Fibroblast of the aortic adventitia (primary cell): ENCODE measurements at regions not wholly inside any gene's neighbourhood (a gene's known extent, or its start where the extent isn't known, plus 50 kb on each side); places are given as distances from the start of the nearest gene placed in this dataset.

Source experiments
- DNase-seq: peaks from one replicate; pipeline ENCODE4 v3.0.0-alpha.2; 2010; ENCODE audit warnings: low read depth
- H3K4me3 ChIP-seq: 2 replicates; pipeline ENCODE4 v1.5.1; 2011; ENCODE audit warnings: low read depth, mild to moderate bottlenecking, control low read depth, low read length, moderate library complexity
- TF ChIP-seq, protein P1 (sequence below): IDR thresholded peaks from 2 replicates; pipeline ENCODE4 v1.5.1; 2011; ENCODE audit warnings: mild to moderate bottlenecking, low read length, control low read depth, inconsistent platforms; ENCODE audit not compliant: insufficient read depth

DNA sequence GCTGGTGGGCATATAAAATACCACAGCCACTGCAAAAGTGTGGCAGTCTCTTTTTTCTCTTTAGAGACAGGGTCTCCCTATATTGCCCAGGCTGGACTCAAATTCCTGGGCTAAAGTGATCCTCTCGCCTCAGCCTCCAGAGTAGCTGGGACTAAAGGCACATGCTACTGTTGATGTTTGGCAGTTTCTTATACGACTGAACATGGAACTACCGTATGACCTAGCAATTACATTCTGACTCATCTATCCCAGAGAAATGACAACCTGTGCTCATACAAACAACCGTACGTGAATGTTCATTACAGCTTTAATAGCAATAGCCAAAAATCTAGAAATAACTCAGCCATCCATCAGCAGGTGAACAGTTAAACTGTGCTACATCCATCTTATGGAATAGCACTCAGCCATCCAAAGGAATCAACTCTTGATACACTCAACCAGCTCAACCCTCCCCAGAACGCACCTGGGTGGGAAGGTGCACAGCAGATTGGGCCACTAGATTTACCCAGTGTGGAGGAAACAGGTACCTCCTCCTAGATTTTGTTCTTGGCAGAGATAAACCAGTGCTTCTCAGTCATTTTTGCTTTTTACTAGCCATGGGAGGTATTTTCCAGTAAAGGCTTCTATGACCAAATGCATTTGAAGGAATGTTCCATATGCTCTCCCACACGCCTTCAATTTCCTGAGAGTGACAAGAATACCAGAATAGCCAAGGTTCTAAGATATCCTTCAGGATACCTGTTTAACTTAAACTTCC lies 130.5 kb downstream of the MED15 start:
- TF ChIP-seq, protein P1, sequence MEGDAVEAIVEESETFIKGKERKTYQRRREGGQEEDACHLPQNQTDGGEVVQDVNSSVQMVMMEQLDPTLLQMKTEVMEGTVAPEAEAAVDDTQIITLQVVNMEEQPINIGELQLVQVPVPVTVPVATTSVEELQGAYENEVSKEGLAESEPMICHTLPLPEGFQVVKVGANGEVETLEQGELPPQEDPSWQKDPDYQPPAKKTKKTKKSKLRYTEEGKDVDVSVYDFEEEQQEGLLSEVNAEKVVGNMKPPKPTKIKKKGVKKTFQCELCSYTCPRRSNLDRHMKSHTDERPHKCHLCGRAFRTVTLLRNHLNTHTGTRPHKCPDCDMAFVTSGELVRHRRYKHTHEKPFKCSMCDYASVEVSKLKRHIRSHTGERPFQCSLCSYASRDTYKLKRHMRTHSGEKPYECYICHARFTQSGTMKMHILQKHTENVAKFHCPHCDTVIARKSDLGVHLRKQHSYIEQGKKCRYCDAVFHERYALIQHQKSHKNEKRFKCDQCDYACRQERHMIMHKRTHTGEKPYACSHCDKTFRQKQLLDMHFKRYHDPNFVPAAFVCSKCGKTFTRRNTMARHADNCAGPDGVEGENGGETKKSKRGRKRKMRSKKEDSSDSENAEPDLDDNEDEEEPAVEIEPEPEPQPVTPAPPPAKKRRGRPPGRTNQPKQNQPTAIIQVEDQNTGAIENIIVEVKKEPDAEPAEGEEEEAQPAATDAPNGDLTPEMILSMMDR, result no peak
- DNase-seq, result no peak
- no peak overlapping the region for H3K4me3 ChIP-seq

DNA sequence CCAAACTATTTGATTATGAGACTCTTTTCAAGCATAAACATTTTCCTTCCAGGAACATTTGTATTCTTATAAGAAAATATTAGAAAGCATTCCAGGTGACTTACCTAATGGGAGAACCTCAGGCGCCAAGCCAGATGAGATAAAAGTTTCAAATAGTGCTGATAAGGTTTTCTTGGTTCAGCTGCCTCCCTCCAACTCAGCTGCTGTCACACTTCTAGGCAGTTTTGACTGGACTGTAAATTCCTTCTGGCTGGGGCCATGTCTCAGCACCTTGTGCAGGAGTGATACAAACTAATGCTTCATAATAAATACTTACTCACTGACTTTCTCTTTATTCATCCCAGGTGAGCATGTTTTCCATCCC lies 131.1 kb downstream of the MED15 start:
- no peak overlapping the region for H3K4me3 ChIP-seq
- no peak for DNase-seq
- TF ChIP-seq, protein P1, result no peak

DNA sequence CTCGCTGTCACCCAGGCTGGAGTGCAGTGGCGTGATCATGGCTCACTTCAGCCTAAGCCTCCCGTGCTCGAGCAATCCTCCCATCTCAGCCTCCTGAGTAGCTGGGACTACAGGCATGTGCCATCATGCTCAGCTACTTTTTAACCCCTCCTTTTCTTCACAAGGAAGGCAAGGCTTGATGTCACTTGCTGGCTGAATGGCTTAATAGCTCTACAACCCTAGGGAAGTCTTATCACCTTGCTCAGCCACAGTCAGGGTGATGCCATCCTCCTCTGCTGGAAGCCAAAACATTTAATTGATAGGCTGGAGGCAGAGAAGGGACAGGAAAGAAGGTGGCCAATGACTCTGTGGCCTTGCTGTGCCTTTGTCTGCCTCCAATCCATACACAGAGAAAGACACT lies 131.9 kb downstream of the MED15 start:
- DNase-seq, result no peak
- H3K4me3 ChIP-seq, result no peak overlapping the region
- TF ChIP-seq, protein P1, result no peak

DNA sequence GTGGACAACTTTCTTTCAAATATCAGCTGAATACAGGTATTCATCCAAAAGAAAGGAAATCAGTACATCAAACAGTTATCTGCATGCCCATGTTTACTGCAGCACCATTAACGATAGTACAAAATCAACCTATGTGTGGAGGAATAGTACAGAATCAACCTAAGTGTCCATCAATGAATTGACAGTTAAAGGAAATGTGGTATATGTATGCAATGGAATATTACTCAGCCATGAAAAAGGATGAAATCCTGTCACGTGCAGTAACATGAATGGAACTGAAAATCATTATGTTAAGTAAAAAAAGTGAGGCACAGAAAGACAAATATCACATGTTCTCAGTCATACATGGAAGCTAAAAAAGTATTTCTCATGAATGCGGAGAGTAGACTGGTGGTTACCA lies 132.3 kb downstream of the MED15 start:
- DNase-seq, result no peak
- TF ChIP-seq, protein P1, result no peak
- no peak overlapping the region for H3K4me3 ChIP-seq

DNA sequence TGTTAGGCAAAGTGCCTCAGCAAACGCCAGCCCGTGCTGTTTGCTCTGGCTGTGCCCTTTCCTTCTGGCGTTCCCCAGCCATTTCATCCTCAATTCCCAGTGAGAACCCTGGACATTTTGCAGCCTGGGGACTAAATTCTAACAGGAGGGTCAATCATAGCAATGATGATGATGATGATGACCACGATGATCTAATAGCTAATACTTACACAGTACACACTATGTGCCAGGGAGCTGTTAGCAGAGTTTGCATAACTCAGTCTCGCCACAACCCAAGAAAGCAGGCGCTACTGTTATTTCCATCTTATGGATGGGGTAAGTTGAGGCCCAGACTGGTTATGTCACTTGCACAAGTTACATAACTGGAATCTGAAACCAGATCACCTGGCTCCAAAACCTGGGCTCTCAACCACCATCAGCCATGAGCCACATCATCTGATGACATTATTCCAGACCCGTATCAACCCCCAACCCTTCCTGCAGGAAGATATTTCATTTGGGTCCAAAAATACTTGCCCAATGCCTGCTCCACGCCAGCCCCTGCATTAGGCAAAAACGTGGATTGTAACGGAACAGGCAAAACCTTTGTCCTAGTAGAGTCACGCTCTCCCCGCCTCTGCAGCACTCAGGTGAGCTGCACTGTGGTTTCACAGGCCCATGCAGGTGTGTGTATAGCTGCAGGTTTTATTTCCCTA lies 132.6 kb upstream of the SERPIND1 start:
- no peak overlapping the region for H3K4me3 ChIP-seq

DNA sequence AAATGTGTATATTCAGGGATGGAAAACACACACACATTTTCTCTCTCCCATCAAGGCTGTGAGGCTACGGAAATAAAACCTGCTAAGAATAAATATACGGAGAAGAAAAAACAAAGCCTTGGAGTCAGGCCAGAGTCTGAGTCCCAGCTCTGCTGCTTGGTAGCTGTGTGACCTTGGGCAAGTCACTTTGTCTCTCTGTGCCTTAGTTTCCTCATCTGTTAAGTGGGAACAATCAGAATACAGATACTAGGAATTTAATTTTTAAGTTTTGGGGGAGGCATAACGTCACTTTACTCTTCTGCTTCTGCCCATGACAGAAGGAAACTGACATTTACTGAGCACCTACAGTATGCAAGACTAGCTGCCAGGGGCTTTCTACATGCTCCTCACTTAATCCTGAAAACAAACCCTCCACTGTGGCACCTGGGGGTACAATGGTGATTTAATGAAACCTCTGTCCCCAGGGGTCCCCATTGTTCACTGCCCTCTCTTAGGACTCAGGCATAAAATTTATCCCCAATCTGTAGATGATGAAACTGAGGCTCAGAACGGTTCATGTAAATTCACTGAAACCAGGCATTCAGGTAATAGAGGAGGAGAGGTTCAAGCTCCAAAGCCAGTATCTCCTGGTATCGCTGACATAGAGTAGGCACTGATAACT lies 131.9 kb upstream of the SERPIND1 start:
- TF ChIP-seq, protein P1, result no peak
- H3K4me3 ChIP-seq, result no peak overlapping the region
- no peak for DNase-seq

More for the DNA sequence above, 132.6 kb upstream of the SERPIND1 start:
- DNase-seq, result no peak
- TF ChIP-seq, protein P1, result no peak
